ENCODE measurements at regions not wholly inside any gene's neighbourhood (a gene's known extent, or its start where the extent isn't known, plus 50 kb on each side); places are given as distances from the start of the nearest gene placed in this dataset.

DNA sequence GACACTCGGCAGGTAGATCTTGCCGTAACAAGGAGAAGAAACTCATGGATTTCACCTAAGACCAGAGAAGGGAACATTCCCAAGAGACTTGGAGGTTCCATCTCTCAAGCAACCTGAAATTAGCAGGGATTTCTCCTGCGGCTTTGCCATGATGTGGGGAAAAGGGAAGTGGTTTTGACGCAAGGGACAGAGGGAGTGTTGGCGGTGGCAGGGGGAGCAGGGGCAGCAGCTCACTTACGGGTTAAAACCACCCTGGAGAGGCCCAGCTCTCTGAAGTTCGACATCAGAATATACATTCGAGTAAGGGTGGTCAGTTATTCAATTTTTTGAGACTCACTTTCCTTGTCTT is 76.1 kb upstream of the POMP start:
- DNase-seq (ENCODE audit: low read depth), result no peak

DNA sequence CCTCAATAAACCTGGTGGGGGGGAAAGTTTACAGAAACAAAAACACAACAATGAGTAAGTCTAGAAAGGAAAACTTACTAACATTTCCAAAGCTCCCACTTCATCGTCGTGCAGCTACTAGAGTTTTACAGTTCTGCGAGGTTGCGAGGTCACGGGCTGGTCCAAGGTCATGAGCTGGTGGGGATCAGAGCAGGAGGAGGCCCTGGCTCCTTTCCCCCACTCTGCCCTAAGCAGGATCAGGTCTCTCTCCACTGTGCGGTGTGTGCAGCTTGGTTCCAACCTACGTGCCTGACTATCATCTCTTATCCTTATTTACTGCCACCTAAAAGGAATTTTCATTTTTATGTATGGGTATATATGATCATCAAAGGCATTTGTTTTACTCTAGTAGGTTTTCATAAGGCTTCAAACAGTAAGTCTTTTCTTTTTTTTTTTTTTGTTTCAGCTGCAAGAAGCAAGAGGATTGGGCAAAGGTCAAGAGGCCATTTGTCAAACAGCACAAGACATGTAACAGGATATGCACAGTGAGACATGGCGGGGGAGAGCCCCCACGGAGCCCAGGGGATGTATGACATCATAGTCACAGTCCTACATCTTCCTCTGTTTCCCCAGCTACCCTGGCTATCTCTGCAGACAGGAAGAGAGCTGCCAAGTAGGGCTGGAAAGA is 76.6 kb upstream of the POMP start:
- TF ChIP-seq CTCF (IDR thresholded peaks at IDR 0.05; ENCODE audit: insufficient read depth, low read depth, low read length, missing control alignments), result no peak
- DNase-seq (ENCODE audit: low read depth), result peak; percentile 38
- no peak overlapping the region for H3K4me3 ChIP-seq (ENCODE audit: low read depth, low read length)

More for the DNA sequence above, 76.1 kb upstream of the POMP start:
- no peak for TF ChIP-seq CTCF (IDR thresholded peaks at IDR 0.05; ENCODE audit: insufficient read depth, low read depth, low read length, missing control alignments)
- H3K4me3 ChIP-seq (ENCODE audit: low read depth, low read length), result no peak overlapping the region

- DNase-seq (ENCODE audit: low read depth), result no peak
- H3K4me3 ChIP-seq (ENCODE audit: low read depth, low read length), result no peak overlapping the region
- no peak for TF ChIP-seq CTCF (IDR thresholded peaks at IDR 0.05; ENCODE audit: insufficient read depth, low read depth, low read length, missing control alignments)
Observed at GRCh38 chr13:28581451-28581850, 77.5 kb upstream of the POMP start.

- H3K4me3 ChIP-seq (ENCODE audit: low read depth, low read length), result no peak overlapping the region
- DNase-seq (ENCODE audit: low read depth), result no peak
- TF ChIP-seq CTCF (IDR thresholded peaks at IDR 0.05; ENCODE audit: insufficient read depth, low read depth, low read length, missing control alignments), result no peak
Observed at GRCh38 chr13:28579736-28580135, 79.2 kb upstream of the POMP start.

DNA sequence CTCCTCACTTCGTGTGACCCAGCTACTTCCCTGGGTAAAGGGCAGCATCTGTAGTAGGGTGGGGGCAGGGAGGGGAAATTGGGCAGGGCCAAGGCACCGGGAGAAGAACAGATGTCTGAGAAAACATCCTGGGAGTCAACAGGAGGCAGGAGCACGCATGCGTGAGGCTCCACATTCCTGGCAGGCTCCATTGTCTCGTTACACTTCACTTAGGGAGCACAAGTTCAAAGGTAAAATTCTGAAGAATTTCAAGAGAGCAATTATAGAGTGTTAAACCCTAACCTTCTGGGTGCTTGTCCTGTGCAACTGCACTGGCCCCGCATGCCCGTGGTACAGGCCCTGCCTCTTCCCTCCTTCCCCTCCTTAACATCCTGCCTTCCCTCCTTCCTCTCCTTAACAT is 79.6 kb upstream of the POMP start:
- DNase-seq (ENCODE audit: low read depth), result no peak
- H3K4me3 ChIP-seq (ENCODE audit: low read depth, low read length), result no peak overlapping the region
- no peak for TF ChIP-seq CTCF (IDR thresholded peaks at IDR 0.05; ENCODE audit: insufficient read depth, low read depth, low read length, missing control alignments)

- DNase-seq (ENCODE audit: low read depth), result no peak
- no peak for TF ChIP-seq CTCF (IDR thresholded peaks at IDR 0.05; ENCODE audit: insufficient read depth, low read depth, low read length, missing control alignments)
- no peak overlapping the region for H3K4me3 ChIP-seq (ENCODE audit: low read depth, low read length)
Observed at GRCh38 chr13:28576067-28576466, 81.1 kb upstream of the FLT1 start.

DNA sequence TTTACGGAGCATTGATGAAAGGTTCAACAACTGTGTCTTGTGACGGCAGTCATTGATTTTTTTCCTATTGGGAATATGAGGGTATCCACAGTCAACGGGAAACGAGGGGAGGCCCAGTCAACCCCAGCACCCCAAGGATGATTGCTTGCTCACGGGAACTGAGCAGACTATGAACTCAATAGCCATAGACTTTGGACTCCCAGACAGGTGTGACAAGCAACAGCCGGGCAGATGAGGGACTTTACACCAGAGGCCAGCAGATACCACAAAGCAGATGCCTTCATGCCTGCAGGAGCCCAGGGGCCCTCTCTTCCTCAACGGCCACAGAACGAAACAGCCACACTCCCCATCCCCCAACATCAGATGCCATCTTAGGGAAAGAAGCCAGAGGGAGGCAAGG is 80.3 kb upstream of the FLT1 start:
- no peak for TF ChIP-seq CTCF (IDR thresholded peaks at IDR 0.05; ENCODE audit: insufficient read depth, low read depth, low read length, missing control alignments)
- peak; percentile 49 for DNase-seq (ENCODE audit: low read depth)

More for the DNA sequence above, 80.3 kb upstream of the FLT1 start:
- no peak overlapping the region for H3K4me3 ChIP-seq (ENCODE audit: low read depth, low read length)

Data from GM12865 (cell line).